Karpas-422 (cell line): ENCODE measurements at regions not wholly inside any gene's neighbourhood (a gene's known extent, or its start where the extent isn't known, plus 50 kb on each side); places are given as distances from the start of the nearest gene placed in this dataset.

ENCODE experiments used
- DNase-seq: peaks from one replicate; pipeline ENCODE4 v3.0.0-alpha.2; 2015
- H2AFZ ChIP-seq: fragments of 200-600 bp; sonication (generic); 2 replicates; pipeline ENCODE4 v1.6.1; 2014; ENCODE audit warnings: antibody characterized with exemption, low read length, mixed read lengths
- H3K27ac ChIP-seq: fragments of 200-600 bp; sonication (generic); 2 replicates; pipeline ENCODE4 v1.5.1; 2014; ENCODE audit warnings: mild to moderate bottlenecking, low read length, moderate library complexity
- H3K27me3 ChIP-seq: fragments of 200-600 bp; sonication (generic); 2 replicates; pipeline ENCODE4 v1.6.1; 2014; ENCODE audit warnings: low read length, mixed read lengths
- H3K36me3 ChIP-seq: fragments of 200-600 bp; sonication (generic); 2 replicates; pipeline ENCODE4 v1.6.1; 2014; ENCODE audit warnings: low read length, mixed read lengths; ENCODE audit not compliant: insufficient read depth
- H3K4me1 ChIP-seq: fragments of 200-600 bp; sonication (generic); 2 replicates; pipeline ENCODE4 v1.6.1; 2014; ENCODE audit warnings: mild to moderate bottlenecking, low read length, mixed read lengths
- H3K4me2 ChIP-seq: fragments of 200-600 bp; sonication (generic); 2 replicates; pipeline ENCODE4 v1.6.1; 2014; ENCODE audit warnings: low read length, low read depth, mild to moderate bottlenecking; ENCODE audit not compliant: poor library complexity, severe bottlenecking
- H3K4me3 ChIP-seq: fragments of 200-600 bp; sonication (generic); 2 replicates; pipeline ENCODE4 v1.5.1; 2014; ENCODE audit warnings: mild to moderate bottlenecking, antibody characterized with exemption, low read length, mixed read lengths
- H3K79me2 ChIP-seq: fragments of 200-600 bp; sonication (generic); 2 replicates; pipeline ENCODE4 v1.6.1; 2014; ENCODE audit warnings: mild to moderate bottlenecking, low read length, mixed read lengths
- H3K9ac ChIP-seq: fragments of 200-600 bp; sonication (generic); 2 replicates; pipeline ENCODE4 v1.6.0; 2014; ENCODE audit warnings: low read length
- H3K9me2 ChIP-seq: fragments of 200-600 bp; sonication (generic), shearing (Covaris generic); replicated peaks from 2 replicates; pipeline ENCODE4 v1.6.0; 2014; ENCODE audit warnings: mild to moderate bottlenecking, low read length, moderate library complexity; ENCODE audit not compliant: insufficient read depth
- H3K9me3 ChIP-seq: fragments of 300-700, 200-600 bp; sonication (generic); 2 replicates; pipeline ENCODE4 v1.6.1; 2014; ENCODE audit warnings: low read length, mixed read lengths
- H4K20me1 ChIP-seq: fragments of 200-600 bp; sonication (generic); 2 replicates; pipeline ENCODE4 v1.6.1; 2014; ENCODE audit warnings: mild to moderate bottlenecking, antibody characterized with exemption, low read length, low read depth; ENCODE audit not compliant: insufficient read depth

DNA sequence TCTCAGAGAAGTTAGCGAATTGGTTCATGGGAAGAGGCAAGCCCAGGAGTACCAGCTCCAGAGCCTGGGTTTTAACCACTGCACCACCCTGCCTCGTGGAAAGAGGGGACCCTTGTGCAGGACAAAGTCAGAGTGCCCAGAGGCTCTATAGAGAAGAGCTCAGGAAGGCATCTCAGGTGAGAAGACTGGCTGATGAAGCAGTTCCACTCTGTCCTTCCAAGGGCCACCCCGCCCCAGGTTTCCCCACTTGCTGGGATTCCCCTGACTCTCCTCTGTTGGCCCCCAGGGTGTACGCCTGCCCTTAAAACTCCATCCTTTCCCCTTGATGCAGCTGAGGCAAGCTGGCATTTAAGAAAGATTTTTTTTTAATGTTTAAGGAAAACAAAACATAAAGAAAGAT, 265.8 kb downstream of the BUD13 start:
- no peaks in the 10 kb centered on the region for H3K79me2 ChIP-seq
- H3K27me3 ChIP-seq, result no peaks in the 10 kb centered on the region
- no peak overlapping the region for H3K9ac ChIP-seq
- no peak overlapping the region for H3K4me3 ChIP-seq
- no peak overlapping the region for H3K27ac ChIP-seq
- no peak for DNase-seq
- no peak overlapping the region for H3K4me2 ChIP-seq
- no peaks in the 10 kb centered on the region for H3K4me1 ChIP-seq
- H2AFZ ChIP-seq, result no peak overlapping the region
- H3K9me2 ChIP-seq, result no peaks in the 10 kb centered on the region
- no peaks in the 10 kb centered on the region for H3K9me3 ChIP-seq
- no peaks in the 10 kb centered on the region for H4K20me1 ChIP-seq
- H3K36me3 ChIP-seq, result no peaks in the 10 kb centered on the region

DNA sequence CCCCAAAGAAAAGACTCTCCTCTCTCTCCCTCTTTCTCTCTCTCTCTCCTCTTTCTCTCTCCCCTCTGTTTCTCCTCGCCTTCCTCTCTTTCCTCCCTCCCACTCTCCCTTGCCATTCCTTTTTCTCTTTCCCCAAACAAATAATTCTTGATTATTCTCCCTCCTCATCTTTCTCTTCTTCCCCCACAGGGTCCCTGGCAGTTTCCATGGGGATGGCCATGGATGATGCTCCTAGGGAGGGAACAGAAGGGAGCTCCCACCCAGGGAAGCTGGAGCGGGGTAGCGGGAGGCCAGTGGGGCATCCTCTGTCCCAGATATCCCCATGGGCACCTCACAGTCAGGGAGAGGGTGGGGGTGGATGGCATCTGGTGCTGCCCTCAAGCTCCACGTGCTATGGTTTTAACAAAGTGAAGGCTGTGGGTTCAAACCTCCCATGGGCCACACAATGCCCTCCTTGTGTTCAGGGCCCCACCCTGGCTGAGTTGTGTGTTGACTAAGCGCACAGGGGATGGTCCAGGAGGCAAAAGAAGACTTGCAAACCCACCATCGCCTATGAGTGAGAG, 266.4 kb downstream of the BUD13 start:
- no peak for DNase-seq
- H3K4me1 ChIP-seq, result no peaks in the 10 kb centered on the region
- no peak overlapping the region for H3K9ac ChIP-seq
- no peaks in the 10 kb centered on the region for H3K36me3 ChIP-seq
- H3K4me2 ChIP-seq, result no peak overlapping the region
- H3K79me2 ChIP-seq, result no peaks in the 10 kb centered on the region
- no peaks in the 10 kb centered on the region for H3K9me2 ChIP-seq
- H3K27me3 ChIP-seq, result no peaks in the 10 kb centered on the region
- no peak overlapping the region for H3K4me3 ChIP-seq
- H4K20me1 ChIP-seq, result no peaks in the 10 kb centered on the region
- H3K27ac ChIP-seq, result no peak overlapping the region
- no peak overlapping the region for H2AFZ ChIP-seq
- H3K9me3 ChIP-seq, result no peaks in the 10 kb centered on the region

DNA sequence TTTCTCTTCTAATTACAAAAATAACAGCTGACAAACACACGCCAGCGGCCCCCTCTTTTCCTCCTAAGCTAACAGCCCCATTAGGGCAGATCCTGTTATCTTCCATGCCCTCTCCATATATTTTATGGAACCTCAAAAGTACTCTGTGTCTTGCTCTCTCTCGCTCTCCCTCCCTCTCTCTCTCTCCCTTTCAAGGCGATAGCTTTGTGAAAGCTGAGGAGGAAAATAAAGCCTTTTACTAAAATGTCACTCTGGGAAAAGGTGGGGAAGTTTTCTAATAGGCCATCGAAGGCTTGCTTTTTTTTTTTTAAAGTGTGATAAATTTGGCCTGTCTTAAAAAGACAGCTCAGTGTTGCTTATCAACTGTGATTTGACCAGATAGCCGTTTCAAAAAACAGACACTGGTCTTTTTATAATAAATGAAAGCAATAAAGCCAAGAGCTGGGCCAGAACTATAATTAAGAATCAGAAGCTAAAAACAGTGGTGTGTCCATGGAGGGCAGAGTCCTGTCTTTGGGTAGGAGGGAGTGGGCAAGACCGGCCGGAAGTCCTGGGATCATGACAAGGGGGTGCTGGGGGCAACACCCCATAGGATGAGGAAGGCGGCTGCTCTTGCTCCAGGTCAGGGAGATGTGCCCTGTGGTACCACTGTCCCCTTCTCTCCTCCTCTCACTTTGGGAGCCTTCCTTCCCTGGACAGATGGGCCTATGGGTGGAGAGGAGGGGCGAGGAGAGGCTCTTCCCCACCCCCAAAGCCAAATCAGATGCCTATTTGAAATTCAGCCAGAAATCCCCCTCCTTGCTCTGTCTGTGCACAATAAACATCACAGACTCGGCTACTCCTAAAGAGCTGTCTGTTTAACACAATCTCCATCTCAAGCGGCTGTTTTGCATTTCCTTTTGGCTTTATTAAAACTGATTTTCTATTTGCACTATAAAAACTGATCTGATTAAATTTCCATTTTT, 267.2 kb downstream of the BUD13 start:
- no peaks in the 10 kb centered on the region for H3K27me3 ChIP-seq
- no peak for DNase-seq

DNA sequence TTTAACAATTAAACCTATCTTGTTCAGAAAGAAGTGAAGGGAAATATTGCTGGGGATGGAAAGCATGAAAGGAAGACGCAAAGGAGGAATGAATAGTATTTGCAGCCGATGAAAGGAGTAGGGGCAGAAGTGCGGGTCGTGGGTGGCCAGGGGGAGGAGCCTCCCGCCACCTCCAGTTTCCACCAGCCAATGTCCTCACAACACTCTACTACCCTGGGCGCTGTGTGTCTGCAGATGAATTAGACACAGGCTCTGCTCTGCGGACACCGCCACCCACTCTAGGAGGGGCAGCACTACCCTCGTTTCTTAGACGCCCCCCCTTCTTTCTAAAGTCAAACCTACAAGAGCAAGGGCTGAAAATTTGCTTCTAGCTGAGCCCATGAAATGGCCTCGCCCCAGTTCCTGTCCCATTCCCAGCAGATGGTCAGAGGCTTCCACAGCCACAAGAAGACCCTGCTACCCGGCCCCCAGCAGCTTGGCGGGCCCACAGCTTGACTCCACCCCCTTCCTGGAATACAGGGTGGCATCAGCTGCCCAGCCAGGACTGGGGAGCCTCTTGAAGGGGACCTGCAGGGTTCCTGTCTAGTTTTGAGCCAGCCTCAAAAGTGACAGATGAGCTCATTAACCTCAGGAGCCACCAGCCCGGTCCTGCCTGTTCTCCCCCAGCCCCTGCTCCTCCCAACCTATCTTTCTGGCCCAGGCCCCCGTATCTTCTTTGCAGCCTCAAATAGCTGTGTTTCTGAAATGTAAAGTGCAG, 268.1 kb downstream of the BUD13 start:
- H3K27me3 ChIP-seq, result no peaks in the 10 kb centered on the region
- DNase-seq, result no peak
- H3K79me2 ChIP-seq, result no peaks in the 10 kb centered on the region
- H3K9me2 ChIP-seq, result no peaks in the 10 kb centered on the region
- no peaks in the 10 kb centered on the region for H3K36me3 ChIP-seq
- no peaks in the 10 kb centered on the region for H4K20me1 ChIP-seq
- no peak overlapping the region for H3K4me2 ChIP-seq
- H3K9ac ChIP-seq, result no peak overlapping the region
- H3K9me3 ChIP-seq, result no peaks in the 10 kb centered on the region
- no peak overlapping the region for H3K4me3 ChIP-seq
- no peak overlapping the region for H2AFZ ChIP-seq
- H3K27ac ChIP-seq, result no peak overlapping the region
- no peaks in the 10 kb centered on the region for H3K4me1 ChIP-seq

More for the DNA sequence above, 267.2 kb downstream of the BUD13 start:
- no peaks in the 10 kb centered on the region for H3K79me2 ChIP-seq
- no peaks in the 10 kb centered on the region for H4K20me1 ChIP-seq
- H3K27ac ChIP-seq, result no peak overlapping the region
- no peak overlapping the region for H3K4me3 ChIP-seq
- no peak overlapping the region for H3K9ac ChIP-seq
- H3K9me3 ChIP-seq, result no peaks in the 10 kb centered on the region
- no peaks in the 10 kb centered on the region for H3K9me2 ChIP-seq
- H2AFZ ChIP-seq, result no peak overlapping the region
- H3K4me2 ChIP-seq, result no peak overlapping the region
- no peaks in the 10 kb centered on the region for H3K4me1 ChIP-seq
- H3K36me3 ChIP-seq, result no peaks in the 10 kb centered on the region

DNA sequence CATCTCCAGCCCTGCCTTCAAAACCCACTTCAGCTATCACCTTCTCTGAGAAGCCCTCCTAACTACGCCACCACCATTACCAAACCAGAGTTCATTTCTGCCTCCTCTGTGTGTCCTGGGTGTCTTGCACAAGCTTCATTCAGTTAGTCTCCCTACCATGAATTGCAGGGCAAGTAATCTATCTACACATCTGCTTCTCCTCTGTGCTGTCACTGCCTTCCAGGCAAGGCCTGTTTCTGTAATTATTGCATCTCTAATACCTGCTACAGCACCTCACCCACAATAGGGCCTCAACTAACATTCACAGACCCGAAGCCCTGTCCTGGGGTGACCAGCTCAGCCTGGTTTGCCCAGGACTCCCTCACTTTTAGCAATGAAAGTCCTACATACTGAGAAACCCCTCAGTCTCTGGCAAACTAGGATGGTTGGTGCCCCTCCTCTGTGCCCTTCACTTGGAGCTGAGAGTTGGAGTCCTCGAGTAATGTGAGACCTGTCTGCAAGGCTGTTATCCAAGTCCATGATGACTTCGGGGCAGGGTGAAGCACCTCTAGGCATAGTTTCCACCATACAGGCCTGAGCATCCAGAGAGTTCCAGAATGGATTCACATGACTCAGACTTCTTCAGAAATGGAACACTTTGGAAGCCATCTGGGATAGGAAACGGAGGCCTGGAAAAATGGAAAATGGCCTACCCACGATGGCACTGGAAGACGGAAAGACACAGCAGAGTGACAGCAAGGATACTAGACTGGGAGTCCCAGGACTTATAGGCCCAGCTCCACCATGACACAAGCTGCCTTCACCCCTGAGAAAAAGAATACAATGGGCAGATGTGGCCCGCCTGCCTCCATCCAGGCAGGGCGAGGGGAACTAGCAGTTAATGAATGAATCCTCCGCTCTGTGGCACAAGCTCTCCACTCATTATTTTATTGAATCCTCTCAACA, 269.3 kb downstream of the BUD13 start:
- no peak overlapping the region for H3K27ac ChIP-seq
- no peak for DNase-seq
- no peaks in the 10 kb centered on the region for H3K9me2 ChIP-seq
- no peaks in the 10 kb centered on the region for H3K79me2 ChIP-seq
- no peak overlapping the region for H3K9ac ChIP-seq
- H3K4me1 ChIP-seq, result no peaks in the 10 kb centered on the region
- no peak overlapping the region for H2AFZ ChIP-seq
- no peaks in the 10 kb centered on the region for H4K20me1 ChIP-seq
- no peak overlapping the region for H3K4me3 ChIP-seq
- no peak overlapping the region for H3K4me2 ChIP-seq
- no peaks in the 10 kb centered on the region for H3K27me3 ChIP-seq
- no peaks in the 10 kb centered on the region for H3K9me3 ChIP-seq
- no peaks in the 10 kb centered on the region for H3K36me3 ChIP-seq

DNA sequence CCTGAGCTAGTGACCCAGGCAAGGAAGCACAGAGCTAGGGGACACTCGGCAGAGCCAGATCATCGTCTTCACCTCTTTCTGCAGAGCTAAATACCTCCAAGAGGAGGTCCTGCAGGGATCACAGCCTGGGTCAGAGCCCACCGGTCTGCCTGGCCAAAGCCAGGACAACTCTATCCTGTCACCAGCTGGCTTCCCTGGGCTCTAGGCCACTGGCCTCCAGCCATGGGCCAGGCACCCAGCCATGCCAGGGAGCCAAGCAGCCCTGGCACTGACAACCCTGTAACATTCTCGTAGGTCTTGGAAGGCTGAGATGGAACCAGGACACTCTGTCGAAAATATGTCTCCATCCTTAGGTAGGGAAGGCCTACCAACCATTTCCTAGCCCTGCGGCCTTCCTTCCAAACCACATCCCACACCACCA, 270.1 kb downstream of the BUD13 start:
- Histone ChIP-seq H3K27me3 (no peaks in the 10 kb centered on the region), H3K79me2 (no peaks in the 10 kb centered on the region)
- no peak for DNase-seq

DNA sequence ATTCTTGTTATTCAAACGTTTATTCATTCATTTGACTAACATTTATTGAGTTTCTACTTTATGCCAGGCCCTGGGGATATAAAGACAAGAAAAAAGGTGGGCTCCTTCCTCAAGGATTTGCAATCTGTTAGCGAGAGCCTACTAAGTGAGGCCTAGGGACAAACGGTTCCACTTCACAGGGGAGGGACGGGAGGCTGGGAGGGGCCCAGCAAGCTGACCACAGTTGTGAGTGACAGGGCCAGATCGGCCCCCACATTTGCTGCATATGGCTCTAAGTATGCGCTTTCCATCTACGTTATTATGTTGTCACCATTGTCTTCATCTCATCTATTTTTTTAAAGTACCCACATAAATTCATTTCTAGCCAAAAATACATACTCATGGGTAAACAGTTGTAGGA, 271.1 kb downstream of the BUD13 start:
- Histone ChIP-seq H3K27me3 (no peaks in the 10 kb centered on the region), H3K9ac (no peak overlapping the region), H3K4me1 (no peaks in the 10 kb centered on the region), H3K9me2 (no peaks in the 10 kb centered on the region), H2AFZ (no peak overlapping the region), H3K27ac (no peak overlapping the region), H3K4me2 (no peak overlapping the region), H3K9me3 (no peaks in the 10 kb centered on the region), H3K79me2 (no peaks in the 10 kb centered on the region), H4K20me1 (no peaks in the 10 kb centered on the region), H3K4me3 (no peak overlapping the region), H3K36me3 (no peaks in the 10 kb centered on the region)
- DNase-seq, result no peak

More for the DNA sequence above, 270.1 kb downstream of the BUD13 start:
- Histone ChIP-seq H3K9me2 (no peaks in the 10 kb centered on the region), H3K9me3 (no peaks in the 10 kb centered on the region), H3K4me1 (no peaks in the 10 kb centered on the region), H3K27ac (no peak overlapping the region), H2AFZ (no peak overlapping the region), H3K4me2 (no peak overlapping the region), H3K4me3 (no peak overlapping the region), H4K20me1 (no peaks in the 10 kb centered on the region), H3K9ac (no peak overlapping the region), H3K36me3 (no peaks in the 10 kb centered on the region)
